ENCODE measurements at regions not wholly inside any gene's neighbourhood (a gene's known extent, or its start where the extent isn't known, plus 50 kb on each side); places are given as distances from the start of the nearest gene placed in this dataset.
"Not testable (repeated sequence)": the region's sequence is repeated elsewhere in the genome, so short reads cannot be mapped to it uniquely, and the experiment has no call there.

GRCh38 chr12:116443821-116444589 lies 115.2 kb upstream of the MAP1LC3B2 start:
- ChIA-PET CTCF (no interaction called here), POLR2A (interaction anchor here (0.7 kb wide), 1 partner anchor 11 kb away, joined by 5 read pairs; no protein-coding TSS in a partner anchor)
- H3K27ac Mint-ChIP-seq: peak overlapping the region; percentile 9
- TF ChIP-seq, protein P1, sequence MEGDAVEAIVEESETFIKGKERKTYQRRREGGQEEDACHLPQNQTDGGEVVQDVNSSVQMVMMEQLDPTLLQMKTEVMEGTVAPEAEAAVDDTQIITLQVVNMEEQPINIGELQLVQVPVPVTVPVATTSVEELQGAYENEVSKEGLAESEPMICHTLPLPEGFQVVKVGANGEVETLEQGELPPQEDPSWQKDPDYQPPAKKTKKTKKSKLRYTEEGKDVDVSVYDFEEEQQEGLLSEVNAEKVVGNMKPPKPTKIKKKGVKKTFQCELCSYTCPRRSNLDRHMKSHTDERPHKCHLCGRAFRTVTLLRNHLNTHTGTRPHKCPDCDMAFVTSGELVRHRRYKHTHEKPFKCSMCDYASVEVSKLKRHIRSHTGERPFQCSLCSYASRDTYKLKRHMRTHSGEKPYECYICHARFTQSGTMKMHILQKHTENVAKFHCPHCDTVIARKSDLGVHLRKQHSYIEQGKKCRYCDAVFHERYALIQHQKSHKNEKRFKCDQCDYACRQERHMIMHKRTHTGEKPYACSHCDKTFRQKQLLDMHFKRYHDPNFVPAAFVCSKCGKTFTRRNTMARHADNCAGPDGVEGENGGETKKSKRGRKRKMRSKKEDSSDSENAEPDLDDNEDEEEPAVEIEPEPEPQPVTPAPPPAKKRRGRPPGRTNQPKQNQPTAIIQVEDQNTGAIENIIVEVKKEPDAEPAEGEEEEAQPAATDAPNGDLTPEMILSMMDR (IDR thresholded peaks at IDR 0.05): no peak
- peaks cover 16% of the 10 kb centered on the region for H3K4me1 Mint-ChIP-seq
- intact Hi-C loops (cut with micrococcal nuclease): no loop called here
- H3K36me3 Mint-ChIP-seq (ENCODE audit: low read depth): no peaks in the 10 kb centered on the region
- H3K9me3 Mint-ChIP-seq: no peaks in the 10 kb centered on the region
- no peak overlapping the region for H3K4me3 Mint-ChIP-seq
- DNase-seq (no peak), ATAC-seq (ENCODE audit: low read depth) (peak; percentile 77)
- no peaks in the 10 kb centered on the region for H3K27me3 Mint-ChIP-seq

GRCh38 chr12:116444590-116444943 lies 114.6 kb upstream of the MAP1LC3B2 start:
- H3K4me1 Mint-ChIP-seq: peaks cover 16% of the 10 kb centered on the region
- H3K27me3 Mint-ChIP-seq: no peaks in the 10 kb centered on the region
- no peaks in the 10 kb centered on the region for H3K36me3 Mint-ChIP-seq (ENCODE audit: low read depth)
- ChIA-PET CTCF (no interaction called here), POLR2A (interaction anchor here (0.7 kb wide), 1 partner anchor 10 kb away, joined by 5 read pairs; no protein-coding TSS in a partner anchor)
- intact Hi-C loops (cut with micrococcal nuclease): no loop called here
- no peak overlapping the region for H3K27ac Mint-ChIP-seq
- no peak overlapping the region for H3K4me3 Mint-ChIP-seq
- TF ChIP-seq, protein P1 (IDR thresholded peaks at IDR 0.05): no peak
- no peaks in the 10 kb centered on the region for H3K9me3 Mint-ChIP-seq
- ATAC-seq (ENCODE audit: low read depth) (no peak), DNase-seq (no peak)

GRCh38 chr12:116448165-116448739 lies 110.9 kb upstream of the MAP1LC3B2 start:
- ChIA-PET POLR2A (interaction anchor here (1.3 kb wide), 1 partner anchor 111 kb away, joined by 3 read pairs; the partner anchor contains the start of gene MAP1LC3B2), CTCF (no interaction called here)
- Mint-ChIP-seq H3K9me3 (no peaks in the 10 kb centered on the region), H3K27ac (no peak overlapping the region), H3K4me1 (peaks cover 17% of the 10 kb centered on the region), H3K4me3 (no peak overlapping the region), H3K36me3 (ENCODE audit: low read depth) (no peaks in the 10 kb centered on the region), H3K27me3 (no peaks in the 10 kb centered on the region)
- DNase-seq: no peak
- ATAC-seq (ENCODE audit: low read depth): no peak
- intact Hi-C loops (cut with micrococcal nuclease): no loop called here
- TF ChIP-seq, protein P1 (IDR thresholded peaks at IDR 0.05): no peak

- H3K27me3 Mint-ChIP-seq: no peaks in the 10 kb centered on the region
Measured at GRCh38 chr12:116450406-116450910, 108.7 kb upstream of the MAP1LC3B2 start.

DNA sequence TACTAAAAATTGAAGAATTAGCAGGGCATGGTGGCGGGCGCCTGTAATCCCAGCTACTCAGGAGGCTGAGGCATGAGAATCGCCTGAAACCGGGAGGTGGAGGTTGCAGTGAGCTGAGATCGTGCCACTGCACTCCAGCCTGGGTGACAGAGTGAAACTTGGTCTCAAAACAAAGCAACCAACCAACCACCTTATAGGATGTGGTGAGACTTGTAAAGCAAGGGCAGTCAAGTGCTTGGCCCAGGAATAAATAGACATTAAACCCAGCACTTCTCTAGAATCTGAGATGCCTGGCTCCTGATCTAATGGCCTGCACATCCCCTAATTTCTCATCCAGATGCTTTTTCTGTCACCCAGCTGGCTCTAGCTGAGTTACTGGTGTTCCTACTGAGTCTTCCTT lies 106.2 kb upstream of the MAP1LC3B2 start:
- peaks cover 19% of the 10 kb centered on the region for H3K4me1 Mint-ChIP-seq
- H3K9me3 Mint-ChIP-seq; H3K27me3 Mint-ChIP-seq; CTCF ChIA-PET; DNase-seq; H3K27ac Mint-ChIP-seq; intact Hi-C loops (cut with micrococcal nuclease); H3K36me3 Mint-ChIP-seq (ENCODE audit: low read depth); H3K4me3 Mint-ChIP-seq: not testable (repeated sequence)
- ATAC-seq (ENCODE audit: low read depth): peak; percentile 75
- POLR2A ChIA-PET: interaction anchor here (0.6 to 2.2 kb wide), 2 partner anchors 107 to 174 kb away, joined by 6 to 11 read pairs; partner anchors contain the start of gene MAP1LC3B2

More at GRCh38 chr12:116450406-116450910, 108.7 kb upstream of the MAP1LC3B2 start:
- ATAC-seq (ENCODE audit: low read depth) (no peak), DNase-seq (no peak)
- Mint-ChIP-seq H3K27ac (no peak overlapping the region), H3K36me3 (ENCODE audit: low read depth) (no peaks in the 10 kb centered on the region), H3K4me3 (no peak overlapping the region), H3K4me1 (peaks cover 19% of the 10 kb centered on the region), H3K9me3 (no peaks in the 10 kb centered on the region)
- intact Hi-C loops (cut with micrococcal nuclease): no loop called here
- ChIA-PET CTCF (no interaction called here), POLR2A (interaction anchor here (0.7 to 0.9 kb wide), 2 partner anchors 8 to 41 kb away, joined by 3 to 4 read pairs; no protein-coding TSS in a partner anchor)
- TF ChIP-seq, protein P1 (IDR thresholded peaks at IDR 0.05): no peak

Measured in activated B cell treated with CpG ODN at 0.5 μM for 24 hours (primary cell).